ENCODE measurements at regions not wholly inside any gene's neighbourhood (a gene's known extent, or its start where the extent isn't known, plus 50 kb on each side); places are given as distances from the start of the nearest gene placed in this dataset.

GRCh38 chr2:217738061-217738460, 264.7 kb downstream of the TNS1 start:
- Histone ChIP-seq H3K36me3 (ENCODE audit: control insufficient read depth in 3 of 3, insufficient read depth in 3 of 3, low read length in 3 of 3) (no peaks in the 10 kb centered on the region), H3K9me3 (ENCODE audit: control insufficient read depth in 3 of 3, low read length in 3 of 3) (no peaks in the 10 kb centered on the region), H3K27me3 (ENCODE audit: control insufficient read depth in 3 of 3, insufficient read depth in 3 of 3, low read length in 3 of 3) (no peaks in the 10 kb centered on the region), H3K27ac (ENCODE audit: low read depth, low read length) (no peak overlapping the region), H3K4me3 (ENCODE audit: low read length in 3 of 3) (no peak overlapping the region), H3K4me1 (ENCODE audit: control insufficient read depth in 3 of 3, insufficient read depth in 3 of 3, low read length in 3 of 3) (peaks cover 15 to 34% (median 29%) of the 10 kb centered on the region in 3 donors), H3K9ac (ENCODE audit: low read depth in 1 of 3, low read length in 3 of 3) (no peak overlapping the region)

- no peaks in the 10 kb centered on the region for H3K36me3 ChIP-seq (ENCODE audit: control insufficient read depth in 3 of 3, insufficient read depth in 3 of 3, low read length in 3 of 3)
- no peak overlapping the region for H3K9ac ChIP-seq (ENCODE audit: low read depth in 1 of 3, low read length in 3 of 3)
- H3K4me1 ChIP-seq (ENCODE audit: control insufficient read depth in 3 of 3, insufficient read depth in 3 of 3, low read length in 3 of 3): peaks cover 21 to 41% (median 37%) of the 10 kb centered on the region in 3 donors
- H3K27ac ChIP-seq (ENCODE audit: low read depth, low read length): no peak overlapping the region
- H3K27me3 ChIP-seq (ENCODE audit: control insufficient read depth in 3 of 3, insufficient read depth in 3 of 3, low read length in 3 of 3): no peaks in the 10 kb centered on the region
- H3K9me3 ChIP-seq (ENCODE audit: control insufficient read depth in 3 of 3, low read length in 3 of 3): no peaks in the 10 kb centered on the region
- no peak overlapping the region for H3K4me3 ChIP-seq (ENCODE audit: low read length in 3 of 3)
These were observed 265.8 kb downstream of the TNS1 start for GRCh38 chr2:217736776-217737550.

- Histone ChIP-seq H3K36me3 (ENCODE audit: control insufficient read depth in 3 of 3, insufficient read depth in 3 of 3, low read length in 3 of 3) (no peaks in the 10 kb centered on the region), H3K27ac (ENCODE audit: low read depth, low read length) (no peak overlapping the region), H3K9ac (ENCODE audit: low read depth in 1 of 3, low read length in 3 of 3) (no peak overlapping the region), H3K9me3 (ENCODE audit: control insufficient read depth in 3 of 3, low read length in 3 of 3) (no peaks in the 10 kb centered on the region), H3K4me1 (ENCODE audit: control insufficient read depth in 3 of 3, insufficient read depth in 3 of 3, low read length in 3 of 3) (peaks cover 27 to 42% (median 38%) of the 10 kb centered on the region in 3 donors), H3K27me3 (ENCODE audit: control insufficient read depth in 3 of 3, insufficient read depth in 3 of 3, low read length in 3 of 3) (no peaks in the 10 kb centered on the region), H3K4me3 (ENCODE audit: low read length in 3 of 3) (peak overlapping the region in 2 of 3 donors; percentile 1 to 9)
These were observed 266.9 kb downstream of the TNS1 start for GRCh38 chr2:217735899-217736298.

GRCh38 chr2:217735034-217735433, 267.8 kb downstream of the TNS1 start:
- Histone ChIP-seq H3K36me3 (ENCODE audit: control insufficient read depth in 3 of 3, insufficient read depth in 3 of 3, low read length in 3 of 3) (no peaks in the 10 kb centered on the region), H3K4me1 (ENCODE audit: control insufficient read depth in 3 of 3, insufficient read depth in 3 of 3, low read length in 3 of 3) (peaks cover 31 to 36% (median 36%) of the 10 kb centered on the region in 3 donors)

GRCh38 chr2:217733461-217733860, 269.3 kb downstream of the TNS1 start:
- Histone ChIP-seq H3K9me3 (ENCODE audit: control insufficient read depth in 3 of 3, low read length in 3 of 3) (no peaks in the 10 kb centered on the region), H3K36me3 (ENCODE audit: control insufficient read depth in 3 of 3, insufficient read depth in 3 of 3, low read length in 3 of 3) (no peaks in the 10 kb centered on the region), H3K27me3 (ENCODE audit: control insufficient read depth in 3 of 3, insufficient read depth in 3 of 3, low read length in 3 of 3) (no peaks in the 10 kb centered on the region), H3K9ac (ENCODE audit: low read depth in 1 of 3, low read length in 3 of 3) (no peak overlapping the region), H3K27ac (ENCODE audit: low read depth, low read length) (peak overlapping the region; percentile 55), H3K4me3 (ENCODE audit: low read length in 3 of 3) (no peak overlapping the region), H3K4me1 (ENCODE audit: control insufficient read depth in 3 of 3, insufficient read depth in 3 of 3, low read length in 3 of 3) (peaks cover 41 to 46% (median 46%) of the 10 kb centered on the region in 3 donors)

More at GRCh38 chr2:217735034-217735433, 267.8 kb downstream of the TNS1 start:
- H3K27ac ChIP-seq (ENCODE audit: low read depth, low read length): no peak overlapping the region
- H3K27me3 ChIP-seq (ENCODE audit: control insufficient read depth in 3 of 3, insufficient read depth in 3 of 3, low read length in 3 of 3): no peaks in the 10 kb centered on the region
- H3K9me3 ChIP-seq (ENCODE audit: control insufficient read depth in 3 of 3, low read length in 3 of 3): no peaks in the 10 kb centered on the region
- H3K9ac ChIP-seq (ENCODE audit: low read depth in 1 of 3, low read length in 3 of 3): no peak overlapping the region
- H3K4me3 ChIP-seq (ENCODE audit: low read length in 3 of 3): no peak overlapping the region

GRCh38 chr2:217732992-217733391, 269.8 kb downstream of the TNS1 start:
- Histone ChIP-seq H3K9me3 (ENCODE audit: control insufficient read depth in 3 of 3, low read length in 3 of 3) (no peaks in the 10 kb centered on the region), H3K4me3 (ENCODE audit: low read length in 3 of 3) (no peak overlapping the region), H3K36me3 (ENCODE audit: control insufficient read depth in 3 of 3, insufficient read depth in 3 of 3, low read length in 3 of 3) (no peaks in the 10 kb centered on the region), H3K9ac (ENCODE audit: low read depth in 1 of 3, low read length in 3 of 3) (no peak overlapping the region), H3K27me3 (ENCODE audit: control insufficient read depth in 3 of 3, insufficient read depth in 3 of 3, low read length in 3 of 3) (no peaks in the 10 kb centered on the region), H3K27ac (ENCODE audit: low read depth, low read length) (peak overlapping the region; percentile 55), H3K4me1 (ENCODE audit: control insufficient read depth in 3 of 3, insufficient read depth in 3 of 3, low read length in 3 of 3) (peaks cover 41 to 46% (median 42%) of the 10 kb centered on the region in 3 donors)

GRCh38 chr2:217731805-217732204, 271.0 kb downstream of the TNS1 start:
- H3K27ac ChIP-seq (ENCODE audit: low read depth, low read length): peak overlapping the region; percentile 55
- H3K27me3 ChIP-seq (ENCODE audit: control insufficient read depth in 3 of 3, insufficient read depth in 3 of 3, low read length in 3 of 3): no peaks in the 10 kb centered on the region
- H3K4me3 ChIP-seq (ENCODE audit: low read length in 3 of 3): no peak overlapping the region
- no peaks in the 10 kb centered on the region for H3K36me3 ChIP-seq (ENCODE audit: control insufficient read depth in 3 of 3, insufficient read depth in 3 of 3, low read length in 3 of 3)
- no peak overlapping the region for H3K9ac ChIP-seq (ENCODE audit: low read depth in 1 of 3, low read length in 3 of 3)
- H3K9me3 ChIP-seq (ENCODE audit: control insufficient read depth in 3 of 3, low read length in 3 of 3): no peaks in the 10 kb centered on the region
- H3K4me1 ChIP-seq (ENCODE audit: control insufficient read depth in 3 of 3, insufficient read depth in 3 of 3, low read length in 3 of 3): peaks cover 34 to 44% (median 41%) of the 10 kb centered on the region in 3 donors

GRCh38 chr2:217729421-217730053, 273.3 kb downstream of the TNS1 start:
- peaks cover 29 to 37% (median 32%) of the 10 kb centered on the region in 3 donors for H3K4me1 ChIP-seq (ENCODE audit: control insufficient read depth in 3 of 3, insufficient read depth in 3 of 3, low read length in 3 of 3)

GRCh38 chr2:217727801-217728200, 275.0 kb downstream of the TNS1 start:
- Histone ChIP-seq H3K27ac (ENCODE audit: low read depth, low read length) (no peak overlapping the region), H3K9ac (ENCODE audit: low read depth in 1 of 3, low read length in 3 of 3) (no peak overlapping the region), H3K4me1 (ENCODE audit: control insufficient read depth in 3 of 3, insufficient read depth in 3 of 3, low read length in 3 of 3) (peaks cover 19 to 26% (median 24%) of the 10 kb centered on the region in 3 donors), H3K27me3 (ENCODE audit: control insufficient read depth in 3 of 3, insufficient read depth in 3 of 3, low read length in 3 of 3) (no peaks in the 10 kb centered on the region), H3K9me3 (ENCODE audit: control insufficient read depth in 3 of 3, low read length in 3 of 3) (no peaks in the 10 kb centered on the region), H3K4me3 (ENCODE audit: low read length in 3 of 3) (no peak overlapping the region), H3K36me3 (ENCODE audit: control insufficient read depth in 3 of 3, insufficient read depth in 3 of 3, low read length in 3 of 3) (no peaks in the 10 kb centered on the region)

More at GRCh38 chr2:217729421-217730053, 273.3 kb downstream of the TNS1 start:
- Histone ChIP-seq H3K4me3 (ENCODE audit: low read length in 3 of 3) (peak overlapping the region in 2 of 3 donors; percentile 9 to 36), H3K9me3 (ENCODE audit: control insufficient read depth in 3 of 3, low read length in 3 of 3) (no peaks in the 10 kb centered on the region), H3K36me3 (ENCODE audit: control insufficient read depth in 3 of 3, insufficient read depth in 3 of 3, low read length in 3 of 3) (no peaks in the 10 kb centered on the region), H3K27me3 (ENCODE audit: control insufficient read depth in 3 of 3, insufficient read depth in 3 of 3, low read length in 3 of 3) (no peaks in the 10 kb centered on the region), H3K27ac (ENCODE audit: low read depth, low read length) (peak overlapping the region; percentile 15), H3K9ac (ENCODE audit: low read depth in 1 of 3, low read length in 3 of 3) (peak overlapping the region in 1 of 3 donors; percentile 7)

- Histone ChIP-seq H3K9ac (ENCODE audit: low read depth in 1 of 3, low read length in 3 of 3) (no peak overlapping the region), H3K9me3 (ENCODE audit: control insufficient read depth in 3 of 3, low read length in 3 of 3) (no peaks in the 10 kb centered on the region), H3K36me3 (ENCODE audit: control insufficient read depth in 3 of 3, insufficient read depth in 3 of 3, low read length in 3 of 3) (no peaks in the 10 kb centered on the region)
These were observed 277.4 kb downstream of the TNS1 start for GRCh38 chr2:217725409-217725808.

More at GRCh38 chr2:217725409-217725808, 277.4 kb downstream of the TNS1 start:
- Histone ChIP-seq H3K27me3 (ENCODE audit: control insufficient read depth in 3 of 3, insufficient read depth in 3 of 3, low read length in 3 of 3) (no peaks in the 10 kb centered on the region), H3K4me1 (ENCODE audit: control insufficient read depth in 3 of 3, insufficient read depth in 3 of 3, low read length in 3 of 3) (peaks cover 11 to 13% (median 13%) of the 10 kb centered on the region in 3 donors), H3K27ac (ENCODE audit: low read depth, low read length) (no peak overlapping the region), H3K4me3 (ENCODE audit: low read length in 3 of 3) (no peak overlapping the region)
